ENCODE measurements at regions not wholly inside any gene's neighbourhood (a gene's known extent, or its start where the extent isn't known, plus 50 kb on each side); places are given as distances from the start of the nearest gene placed in this dataset.

- Histone ChIP-seq H3K9me3 (no peaks in the 10 kb centered on the region), H3K27me3 (no peaks in the 10 kb centered on the region), H3K27ac (no peak overlapping the region), H3K4me3 (no peak overlapping the region), H3K36me3 (no peaks in the 10 kb centered on the region), H3K4me1 (peaks cover 0 to 14% (median 0%) of the 10 kb centered on the region in 4 donors)
- DNase-seq (ENCODE audit: low spot score in 2 of 2), result no peak
- WGBS, 2 donors, result 42 to 56% methylated on average over 2 of the region's 2 CpGs
- TF ChIP-seq EP300 (IDR thresholded peaks at IDR 0.05) (no peak), CTCF (IDR thresholded peaks at IDR 0.05) (no peak), POLR2A (IDR thresholded peaks at IDR 0.05) (no peak)
Observed at GRCh38 chr6:22666586-22666985, 97.2 kb downstream of the HDGFL1 start.

GRCh38 chr6:22667855-22668254, 98.5 kb downstream of the HDGFL1 start:
- H3K9me3 ChIP-seq, result no peaks in the 10 kb centered on the region
- peaks cover 0 to 14% (median 0%) of the 10 kb centered on the region in 4 donors for H3K4me1 ChIP-seq
- H3K27ac ChIP-seq, result no peak overlapping the region
- WGBS, 2 donors, result 65 to 68% methylated on average over 1 of the region's 1 CpG
- H3K27me3 ChIP-seq, result no peaks in the 10 kb centered on the region
- DNase-seq (ENCODE audit: low spot score in 2 of 2), result no peak
- no peak for TF ChIP-seq CTCF (IDR thresholded peaks at IDR 0.05)
- no peak for TF ChIP-seq POLR2A (IDR thresholded peaks at IDR 0.05)
- TF ChIP-seq EP300 (IDR thresholded peaks at IDR 0.05), result no peak
- H3K4me3 ChIP-seq, result no peak overlapping the region
- H3K36me3 ChIP-seq, result no peaks in the 10 kb centered on the region

DNA sequence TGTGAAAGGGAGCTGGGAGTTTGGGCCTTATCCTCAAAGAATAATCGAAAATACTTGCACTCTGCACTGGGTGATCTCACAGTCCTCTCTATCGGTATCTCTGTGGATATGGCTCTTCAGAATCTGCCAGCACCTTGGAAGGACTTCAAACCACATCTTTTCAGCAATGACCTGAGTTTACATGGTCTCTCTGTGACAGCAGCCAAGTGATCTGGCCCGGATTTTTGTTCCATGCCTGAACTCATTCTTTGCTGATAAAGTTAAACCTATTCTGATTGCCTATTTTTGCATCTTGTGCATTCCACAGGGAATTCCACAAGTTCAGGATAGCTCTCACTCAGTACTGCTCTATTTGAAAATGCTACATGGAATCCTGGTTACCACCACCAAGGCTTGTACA, 98.9 kb downstream of the HDGFL1 start:
- Histone ChIP-seq H3K36me3 (no peaks in the 10 kb centered on the region), H3K4me1 (peaks cover 0 to 14% (median 0%) of the 10 kb centered on the region in 4 donors), H3K4me3 (no peak overlapping the region), H3K9me3 (no peaks in the 10 kb centered on the region), H3K27ac (no peak overlapping the region), H3K27me3 (no peaks in the 10 kb centered on the region)
- no peak for DNase-seq (ENCODE audit: low spot score in 2 of 2)
- TF ChIP-seq POLR2A (IDR thresholded peaks at IDR 0.05) (no peak), CTCF (IDR thresholded peaks at IDR 0.05) (no peak), EP300 (IDR thresholded peaks at IDR 0.05) (no peak)
- WGBS, 2 donors, result 61 to 70% methylated on average over 3 of the region's 3 CpGs

GRCh38 chr6:22668717-22669116, 99.4 kb downstream of the HDGFL1 start:
- 90% methylated on average over 3 of the region's 3 CpGs for WGBS, 2 donors

GRCh38 chr6:22670605-22671004, 101.2 kb downstream of the HDGFL1 start:
- peaks cover 0 to 14% (median 0%) of the 10 kb centered on the region in 4 donors for H3K4me1 ChIP-seq
- WGBS, 2 donors, result 12 to 14% methylated on average over 4 of the region's 4 CpGs
- no peaks in the 10 kb centered on the region for H3K36me3 ChIP-seq
- no peak overlapping the region for H3K27ac ChIP-seq
- no peak overlapping the region for H3K4me3 ChIP-seq
- no peaks in the 10 kb centered on the region for H3K9me3 ChIP-seq
- DNase-seq (ENCODE audit: low spot score in 2 of 2), result no peak
- TF ChIP-seq CTCF (IDR thresholded peaks at IDR 0.05), result no peak
- no peak for TF ChIP-seq POLR2A (IDR thresholded peaks at IDR 0.05)
- no peak for TF ChIP-seq EP300 (IDR thresholded peaks at IDR 0.05)
- no peaks in the 10 kb centered on the region for H3K27me3 ChIP-seq

More at GRCh38 chr6:22668717-22669116, 99.4 kb downstream of the HDGFL1 start:
- no peak for DNase-seq (ENCODE audit: low spot score in 2 of 2)
- Histone ChIP-seq H3K4me3 (no peak overlapping the region), H3K9me3 (no peaks in the 10 kb centered on the region), H3K27me3 (no peaks in the 10 kb centered on the region), H3K4me1 (peaks cover 0 to 14% (median 0%) of the 10 kb centered on the region in 4 donors), H3K36me3 (no peaks in the 10 kb centered on the region), H3K27ac (no peak overlapping the region)
- TF ChIP-seq CTCF (IDR thresholded peaks at IDR 0.05) (no peak), EP300 (IDR thresholded peaks at IDR 0.05) (no peak), POLR2A (IDR thresholded peaks at IDR 0.05) (no peak)

Data from tibial nerve (tissue), 4 donors.